Activated CD8-positive, alpha-beta T cell treated with anti-CD3 and anti-CD28 coated beads, Interleukin-2, amount 10 ng/mL, durations not matched to agents 7 days and 5 days (primary cell): ENCODE measurements at regions not wholly inside any gene's neighbourhood (a gene's known extent, or its start where the extent isn't known, plus 50 kb on each side); places are given as distances from the start of the nearest gene placed in this dataset.

Experiments used
- ATAC-seq: fragments of 150-1000 bp; cut with Tn5 transposase; one replicate; pipeline ENCODE4 v1.10.0; 2021; ENCODE audit warnings: moderate library complexity
- CTCF ChIA-PET: fragments of 350-600 bp; sonication (Branson Sonifier 250); formaldehyde crosslinking; loops from one replicate; lab custom pipeline; 2021; ENCODE audit warnings: antibody characterized with exemption; lab: Charles Lee
- POLR2A ChIA-PET: fragments of 350-600 bp; sonication (Branson Sonifier 250); formaldehyde crosslinking; loops from one replicate; lab custom pipeline; 2021; ENCODE audit warnings: antibody characterized with exemption; lab: Charles Lee
- DNase-seq: peaks from one replicate; pipeline ENCODE4 v3.0.0-alpha.2; 2020
- H3K27ac Mint-ChIP-seq: one replicate; pipeline ENCODE4 v1.8.0; 2021; ENCODE audit warnings: mild to moderate bottlenecking, mixed read lengths
- H3K27me3 Mint-ChIP-seq: one replicate; pipeline ENCODE4 v1.8.0; 2021; ENCODE audit warnings: low read depth, mixed read lengths
- H3K36me3 Mint-ChIP-seq: one replicate; pipeline ENCODE4 v1.8.0; 2021; ENCODE audit warnings: low read depth, mixed read lengths
- H3K4me1 Mint-ChIP-seq: one replicate; pipeline ENCODE4 v1.8.0; 2021; ENCODE audit warnings: low read depth, mixed read lengths
- H3K4me3 Mint-ChIP-seq: one replicate; pipeline ENCODE4 v1.8.0; 2021; ENCODE audit warnings: mild to moderate bottlenecking, mixed read lengths
- H3K9me3 Mint-ChIP-seq: one replicate; pipeline ENCODE4 v1.8.0; 2022; ENCODE audit warnings: mixed read lengths; ENCODE audit not compliant: insufficient read depth

DNA sequence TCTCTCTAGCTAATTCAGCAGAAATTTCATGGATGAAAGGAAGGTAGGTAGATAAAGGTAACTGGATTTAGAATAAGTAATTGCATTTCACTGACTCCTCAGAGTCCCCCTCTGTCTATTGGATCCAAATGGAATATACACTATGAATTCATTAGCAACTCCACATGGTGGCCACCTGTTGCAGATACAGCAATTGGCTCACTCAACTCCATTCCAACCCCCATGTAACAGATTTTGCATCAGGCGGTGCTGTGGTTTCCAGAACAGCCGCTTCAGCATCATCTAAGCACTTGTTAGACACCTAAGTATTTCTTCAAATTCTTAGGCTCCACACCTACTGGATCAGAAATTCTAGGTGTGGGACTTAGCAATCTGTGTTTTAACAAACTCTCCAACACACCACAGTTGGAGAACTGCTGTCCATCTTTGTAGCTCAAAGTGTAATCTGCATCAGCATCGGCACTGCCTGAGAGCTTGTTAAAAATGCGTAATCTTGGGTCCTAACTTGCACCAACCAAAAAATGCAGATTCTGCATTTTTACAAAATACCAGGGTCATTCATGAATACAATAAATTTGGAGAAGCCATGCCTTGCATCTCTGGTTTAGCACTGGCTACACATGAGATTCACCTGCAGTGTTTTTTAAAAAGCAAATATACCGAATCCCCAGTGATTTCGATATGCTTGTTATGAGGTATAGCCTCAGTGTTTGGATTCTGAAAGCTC is 413.8 kb upstream of the CD180 start:
- ATAC-seq (no peak), DNase-seq (no peak)
- CTCF ChIA-PET = interaction anchor here (1.0 kb wide), 1 partner anchor 13 kb away, joined by 3 read pairs; no protein-coding TSS in a partner anchor
- H3K9me3 Mint-ChIP-seq = no peaks in the 10 kb centered on the region
- H3K4me3 Mint-ChIP-seq = no peak overlapping the region
- H3K36me3 Mint-ChIP-seq = no peaks in the 10 kb centered on the region
- H3K27me3 Mint-ChIP-seq = peaks cover 4% of the 10 kb centered on the region
- H3K4me1 Mint-ChIP-seq = no peaks in the 10 kb centered on the region
- no peak overlapping the region for H3K27ac Mint-ChIP-seq
- POLR2A ChIA-PET = no interaction called here

DNA sequence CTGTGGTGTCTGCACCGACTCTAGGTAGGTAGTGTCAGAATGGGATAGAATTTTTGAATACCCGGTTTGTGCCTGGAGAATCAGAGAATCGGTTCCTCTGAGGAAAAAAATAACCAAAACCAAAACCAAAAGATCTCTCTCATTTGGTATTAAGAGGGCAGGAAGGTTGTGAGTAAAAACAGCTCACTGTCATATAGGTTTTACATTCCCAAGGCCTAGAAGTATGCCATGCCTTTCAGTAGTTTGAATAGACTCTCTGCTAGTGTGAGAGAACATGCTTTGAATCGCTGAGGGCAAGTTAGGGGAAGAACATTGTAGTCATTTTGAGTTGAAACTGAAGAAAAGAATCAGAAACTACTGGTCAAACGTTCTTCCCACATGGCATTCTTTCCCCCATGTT is 411.4 kb upstream of the CD180 start:
- H3K4me3 Mint-ChIP-seq = no peak overlapping the region
- DNase-seq (no peak), ATAC-seq (no peak)
- no peaks in the 10 kb centered on the region for H3K36me3 Mint-ChIP-seq
- no peaks in the 10 kb centered on the region for H3K9me3 Mint-ChIP-seq
- no peaks in the 10 kb centered on the region for H3K4me1 Mint-ChIP-seq
- CTCF ChIA-PET = no interaction called here
- no peaks in the 10 kb centered on the region for H3K27me3 Mint-ChIP-seq
- POLR2A ChIA-PET = no interaction called here
- H3K27ac Mint-ChIP-seq = no peak overlapping the region

- H3K36me3 Mint-ChIP-seq = no peaks in the 10 kb centered on the region
- H3K9me3 Mint-ChIP-seq = peaks cover under 1% of the 10 kb centered on the region
- no peak overlapping the region for H3K4me3 Mint-ChIP-seq
- ChIA-PET POLR2A (no interaction called here), CTCF (no interaction called here)
- ATAC-seq = no peak
- H3K4me1 Mint-ChIP-seq = no peaks in the 10 kb centered on the region
- DNase-seq = no peak
- no peak overlapping the region for H3K27ac Mint-ChIP-seq
- H3K27me3 Mint-ChIP-seq = no peaks in the 10 kb centered on the region
These were observed 410.0 kb upstream of the CD180 start for GRCh38 chr5:67606586-67606947.

DNA sequence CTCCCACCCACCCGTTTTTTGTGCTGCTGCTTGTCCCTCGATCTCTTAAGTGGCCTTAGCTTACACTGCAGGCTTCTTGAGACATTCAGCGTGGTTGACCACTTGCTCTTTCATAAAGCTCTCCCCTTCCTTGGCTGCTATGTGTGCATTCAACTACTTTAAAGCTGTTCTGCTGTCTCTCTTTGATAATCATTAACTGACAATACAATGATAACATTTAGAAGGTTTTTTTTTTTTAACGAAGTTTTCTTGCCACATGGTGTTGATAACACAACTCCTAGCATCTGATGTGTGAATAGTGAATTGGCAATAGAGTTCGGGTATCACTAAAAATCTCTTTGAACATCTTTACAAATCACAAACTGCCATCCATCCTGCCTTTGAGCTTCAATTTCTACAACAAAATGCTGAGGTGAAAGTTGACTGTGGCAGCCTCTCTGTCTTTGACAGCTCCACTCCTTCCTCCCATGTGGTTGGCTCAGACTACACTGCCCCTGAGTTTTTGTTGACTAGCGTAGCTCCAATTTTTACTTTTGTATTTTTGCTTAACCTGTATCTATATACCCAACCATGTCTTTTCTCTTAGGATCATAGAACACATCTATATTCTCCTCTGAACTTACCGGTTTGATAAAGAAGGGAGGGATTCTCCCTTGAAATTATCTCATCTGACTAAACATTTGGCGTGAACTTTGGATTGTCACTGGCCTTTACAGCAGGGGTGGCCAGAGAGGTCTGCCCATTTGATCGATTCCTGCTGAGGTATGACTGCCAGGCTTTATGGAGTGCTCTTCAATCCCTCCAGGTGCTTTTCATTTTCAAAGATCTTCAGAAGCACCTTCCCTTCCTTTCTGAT is 409.4 kb upstream of the CD180 start:
- Mint-ChIP-seq H3K9me3 (peaks cover 4% of the 10 kb centered on the region), H3K27me3 (no peaks in the 10 kb centered on the region), H3K4me1 (no peaks in the 10 kb centered on the region), H3K4me3 (no peak overlapping the region), H3K27ac (no peak overlapping the region), H3K36me3 (no peaks in the 10 kb centered on the region)
- no peak for ATAC-seq
- ChIA-PET POLR2A (no interaction called here), CTCF (interaction anchor here (0.5 kb wide), 1 partner anchor 360 kb away, joined by 3 read pairs; no protein-coding TSS in a partner anchor)
- DNase-seq = no peak

- H3K9me3 Mint-ChIP-seq = no peaks in the 10 kb centered on the region
These were observed 394.9 kb upstream of the CD180 start for GRCh38 chr5:67591491-67591890.

DNA sequence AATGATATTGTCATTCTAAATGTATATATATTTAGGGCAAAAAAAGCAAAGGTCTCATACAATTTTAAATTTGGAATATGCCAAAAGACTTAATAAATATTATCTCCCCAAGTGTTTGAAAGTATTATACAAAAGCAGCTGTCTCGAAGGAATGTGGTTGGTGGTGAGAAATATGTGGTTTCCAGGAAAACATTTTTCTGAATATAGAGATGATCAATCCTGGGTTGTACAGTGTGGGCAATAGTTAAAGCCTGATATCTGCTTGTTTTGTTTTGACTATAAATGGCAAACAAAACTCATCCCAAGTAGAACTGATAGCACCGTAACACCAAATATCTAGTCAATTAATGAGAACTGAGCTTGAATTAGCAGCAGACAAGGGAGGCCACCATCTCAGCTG is 391.8 kb upstream of the CD180 start:
- H3K4me1 Mint-ChIP-seq = peaks cover 3% of the 10 kb centered on the region
- CTCF ChIA-PET = no interaction called here
- H3K27me3 Mint-ChIP-seq = no peaks in the 10 kb centered on the region
- no peak overlapping the region for H3K4me3 Mint-ChIP-seq
- POLR2A ChIA-PET = no interaction called here
- DNase-seq (no peak), ATAC-seq (no peak)
- no peak overlapping the region for H3K27ac Mint-ChIP-seq
- no peaks in the 10 kb centered on the region for H3K9me3 Mint-ChIP-seq
- no peaks in the 10 kb centered on the region for H3K36me3 Mint-ChIP-seq

More at GRCh38 chr5:67591491-67591890, 394.9 kb upstream of the CD180 start:
- Mint-ChIP-seq H3K4me3 (no peak overlapping the region), H3K27me3 (no peaks in the 10 kb centered on the region), H3K36me3 (no peaks in the 10 kb centered on the region), H3K4me1 (peaks cover 3% of the 10 kb centered on the region), H3K27ac (no peak overlapping the region)
- ATAC-seq (no peak), DNase-seq (no peak)
- CTCF ChIA-PET = no interaction called here
- POLR2A ChIA-PET = no interaction called here

GRCh38 chr5:67581203-67581602 is 384.6 kb upstream of the CD180 start:
- H3K4me1 Mint-ChIP-seq = no peaks in the 10 kb centered on the region
- H3K36me3 Mint-ChIP-seq = no peaks in the 10 kb centered on the region
- H3K9me3 Mint-ChIP-seq = no peaks in the 10 kb centered on the region
- DNase-seq = no peak
- ATAC-seq = no peak
- no peaks in the 10 kb centered on the region for H3K27me3 Mint-ChIP-seq
- no peak overlapping the region for H3K27ac Mint-ChIP-seq
- no peak overlapping the region for H3K4me3 Mint-ChIP-seq
- CTCF ChIA-PET = no interaction called here
- POLR2A ChIA-PET = no interaction called here

GRCh38 chr5:67578011-67578410 is 381.4 kb upstream of the CD180 start:
- Mint-ChIP-seq H3K27me3 (no peaks in the 10 kb centered on the region), H3K36me3 (peaks cover 2% of the 10 kb centered on the region), H3K27ac (no peak overlapping the region), H3K4me1 (no peaks in the 10 kb centered on the region), H3K4me3 (no peak overlapping the region), H3K9me3 (peaks cover 8% of the 10 kb centered on the region)
- CTCF ChIA-PET = no interaction called here
- ATAC-seq (no peak), DNase-seq (no peak)
- POLR2A ChIA-PET = no interaction called here

DNA sequence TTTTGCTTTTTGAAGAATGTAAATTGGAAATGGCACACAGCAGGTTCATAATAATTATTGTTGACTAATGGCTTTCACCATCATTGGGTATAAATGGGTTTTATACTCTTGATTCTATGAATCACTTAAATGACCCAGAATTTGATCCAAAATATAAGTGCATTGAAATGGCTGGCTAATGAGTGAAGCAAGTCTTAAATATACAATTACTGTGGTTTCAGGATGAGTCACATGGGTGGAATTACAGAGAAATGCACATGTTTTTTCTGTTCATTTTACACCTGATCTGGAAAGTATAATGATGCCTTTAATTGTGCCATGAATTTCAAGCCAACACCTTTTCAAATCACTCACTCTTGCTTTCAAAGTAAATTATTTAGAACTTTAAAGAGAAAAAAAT is 380.8 kb upstream of the CD180 start:
- no peaks in the 10 kb centered on the region for H3K4me1 Mint-ChIP-seq
- no peak overlapping the region for H3K4me3 Mint-ChIP-seq
- H3K36me3 Mint-ChIP-seq = peaks cover 2% of the 10 kb centered on the region
- ChIA-PET POLR2A (no interaction called here), CTCF (no interaction called here)
- DNase-seq = no peak
- ATAC-seq = no peak
- no peaks in the 10 kb centered on the region for H3K27me3 Mint-ChIP-seq
- peaks cover 11% of the 10 kb centered on the region for H3K9me3 Mint-ChIP-seq
- H3K27ac Mint-ChIP-seq = no peak overlapping the region

GRCh38 chr5:67576112-67576511 is 379.5 kb upstream of the CD180 start:
- no peak overlapping the region for H3K27ac Mint-ChIP-seq
- DNase-seq = no peak
- no peak for ATAC-seq
- ChIA-PET CTCF (no interaction called here), POLR2A (no interaction called here)
- no peak overlapping the region for H3K4me3 Mint-ChIP-seq
- H3K27me3 Mint-ChIP-seq = peaks cover 1% of the 10 kb centered on the region
- peaks cover 2% of the 10 kb centered on the region for H3K36me3 Mint-ChIP-seq
- H3K4me1 Mint-ChIP-seq = no peaks in the 10 kb centered on the region
- peaks cover 16% of the 10 kb centered on the region for H3K9me3 Mint-ChIP-seq

DNA sequence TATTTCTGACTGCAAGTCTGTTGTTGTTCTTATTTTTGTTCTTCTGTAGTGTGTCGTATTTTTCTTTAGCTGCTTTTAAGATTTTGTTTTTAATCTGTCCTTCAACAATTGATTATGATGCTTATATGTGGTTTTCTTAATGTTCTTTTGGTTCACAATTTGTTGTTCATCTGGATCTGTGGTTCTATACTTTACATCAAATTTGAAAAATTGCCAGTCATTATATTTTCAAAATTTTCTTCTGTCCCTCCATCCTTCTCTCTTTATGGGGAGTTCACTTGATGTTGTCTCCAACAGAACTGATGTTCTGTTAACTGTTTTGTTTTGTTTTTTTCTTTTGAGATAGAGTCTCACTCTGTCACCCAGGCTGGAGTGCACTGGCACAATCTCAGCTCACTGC is 378.5 kb upstream of the CD180 start:
- no peak for DNase-seq
- no peaks in the 10 kb centered on the region for H3K4me1 Mint-ChIP-seq
- ChIA-PET CTCF (no interaction called here), POLR2A (no interaction called here)
- H3K9me3 Mint-ChIP-seq = peaks cover 20% of the 10 kb centered on the region
- H3K4me3 Mint-ChIP-seq = no peak overlapping the region
- H3K36me3 Mint-ChIP-seq = peaks cover 2% of the 10 kb centered on the region
- ATAC-seq = no peak
- H3K27me3 Mint-ChIP-seq = peaks cover 4% of the 10 kb centered on the region
- H3K27ac Mint-ChIP-seq = no peak overlapping the region

DNA sequence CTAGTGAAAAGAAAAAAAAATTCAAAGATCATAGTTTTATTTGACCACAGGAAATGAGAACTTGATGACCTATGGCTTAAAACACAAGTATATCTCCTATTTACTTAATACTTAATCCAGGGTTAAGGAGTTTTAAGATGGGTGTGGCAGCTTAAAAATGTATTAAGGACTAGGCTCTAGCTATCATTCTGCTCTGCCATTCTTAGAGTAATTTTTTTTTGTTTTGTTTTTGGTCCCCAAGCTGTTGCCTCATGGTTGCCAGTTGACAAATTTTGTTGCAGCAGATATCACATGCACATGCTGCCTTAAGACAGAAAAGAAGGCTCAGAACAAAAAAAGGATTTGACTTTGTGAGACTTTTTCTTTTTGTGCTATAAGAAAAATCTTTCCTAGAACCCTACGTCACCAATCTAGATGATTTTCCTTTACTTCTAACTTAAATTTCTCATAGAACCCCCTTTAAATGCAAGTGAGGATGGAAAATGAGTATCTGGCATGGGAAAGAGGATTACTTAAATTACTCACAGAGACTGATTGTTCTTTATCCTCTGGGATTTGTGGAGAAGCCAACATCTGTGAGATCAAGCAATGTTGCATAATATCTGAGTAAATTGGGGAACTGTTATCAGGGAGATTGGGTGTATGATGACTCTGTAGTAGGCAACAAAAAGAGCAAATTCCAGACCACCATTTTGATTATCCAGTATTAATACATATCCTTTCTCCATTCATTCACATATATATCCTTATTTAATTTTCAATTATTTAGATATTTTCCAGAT is 364.7 kb upstream of the CD180 start:
- ChIA-PET POLR2A (no interaction called here), CTCF (no interaction called here)
- Mint-ChIP-seq H3K27me3 (no peaks in the 10 kb centered on the region), H3K4me1 (peaks cover 4% of the 10 kb centered on the region), H3K9me3 (peaks cover 8% of the 10 kb centered on the region), H3K36me3 (no peaks in the 10 kb centered on the region), H3K4me3 (no peak overlapping the region), H3K27ac (no peak overlapping the region)
- ATAC-seq (no peak), DNase-seq (no peak)
